Endothelial cell of hepatic sinusoid (primary cell): ENCODE measurements at regions not wholly inside any gene's neighbourhood (a gene's known extent, or its start where the extent isn't known, plus 50 kb on each side); places are given as distances from the start of the nearest gene placed in this dataset.

ENCODE experiments used
- in situ Hi-C: cut with HindIII; loops from 2 replicates; pipeline ENCODE4 v1.10.0; 2017; ENCODE audit warnings: low sequenced_read_pairs

GRCh38 chr5:73272351-73272750, 99.4 kb downstream of the TMEM174 start:
- in situ Hi-C loops = no loop called here

DNA sequence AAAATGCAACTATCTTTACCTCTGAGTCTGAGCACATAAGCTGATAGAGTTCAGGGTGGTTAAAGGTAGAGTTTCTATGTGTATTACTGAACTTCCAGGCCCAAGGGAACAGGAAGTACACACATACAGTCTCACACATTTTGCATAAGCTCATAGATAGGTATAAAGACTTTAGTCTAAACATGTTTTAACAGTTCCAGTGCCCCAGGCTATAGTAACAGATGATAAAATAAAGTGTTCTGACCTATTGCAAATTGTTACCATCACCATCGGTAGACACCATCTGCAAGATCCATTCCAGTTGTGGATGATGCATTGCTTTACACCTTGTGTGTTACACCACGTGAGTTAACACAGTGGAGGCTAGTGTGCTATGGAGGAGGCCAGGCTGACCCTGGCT, 95.8 kb downstream of the TMEM174 start:
- in situ Hi-C loops = no loop called here

GRCh38 chr5:73267766-73268435, 94.9 kb downstream of the TMEM174 start:
- in situ Hi-C loops = no loop called here

GRCh38 chr5:73266925-73267765, 94.2 kb downstream of the TMEM174 start:
- in situ Hi-C loops = no loop called here

GRCh38 chr5:73266176-73266738, 93.3 kb downstream of the TMEM174 start:
- in situ Hi-C loops = no loop called here

DNA sequence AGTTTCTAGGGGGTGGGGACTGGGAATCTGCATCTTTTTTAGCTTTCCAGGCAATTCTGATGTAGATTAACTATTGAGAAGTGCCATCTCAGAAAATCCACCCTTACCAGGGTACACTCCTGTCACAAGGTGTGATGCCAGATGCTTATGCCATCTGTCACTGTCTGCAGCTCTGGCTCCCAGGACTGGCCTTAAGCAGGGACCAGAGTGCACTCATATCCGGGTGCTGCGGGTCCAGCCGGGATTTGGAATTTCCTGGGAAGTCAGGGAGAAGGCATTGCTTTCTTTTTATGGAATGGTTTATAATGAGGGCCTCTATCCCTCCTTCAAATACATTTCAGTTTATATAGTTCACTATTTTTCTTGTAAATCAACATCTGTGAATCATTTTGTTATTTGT, 92.6 kb downstream of the TMEM174 start:
- in situ Hi-C loops = no loop called here

DNA sequence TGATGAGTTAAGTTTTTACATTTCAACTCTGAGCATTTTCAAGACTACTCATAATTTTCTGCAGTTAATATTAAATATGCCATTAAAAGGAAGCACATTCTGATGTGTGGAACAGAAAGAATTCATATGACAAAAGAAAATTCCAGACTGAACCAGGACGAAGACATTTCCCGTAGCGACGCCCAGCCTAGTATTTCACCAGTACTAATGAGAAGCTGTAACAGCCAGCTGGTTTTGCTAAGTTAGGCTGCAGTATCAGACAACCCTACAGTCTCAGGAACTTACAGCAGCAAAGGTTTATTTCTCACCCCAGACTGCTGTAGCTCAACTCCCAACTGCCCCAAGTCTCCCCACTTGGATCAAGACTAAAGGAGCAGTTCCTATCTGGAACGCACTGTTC, 91.6 kb downstream of the TMEM174 start:
- in situ Hi-C loops = no loop called here

DNA sequence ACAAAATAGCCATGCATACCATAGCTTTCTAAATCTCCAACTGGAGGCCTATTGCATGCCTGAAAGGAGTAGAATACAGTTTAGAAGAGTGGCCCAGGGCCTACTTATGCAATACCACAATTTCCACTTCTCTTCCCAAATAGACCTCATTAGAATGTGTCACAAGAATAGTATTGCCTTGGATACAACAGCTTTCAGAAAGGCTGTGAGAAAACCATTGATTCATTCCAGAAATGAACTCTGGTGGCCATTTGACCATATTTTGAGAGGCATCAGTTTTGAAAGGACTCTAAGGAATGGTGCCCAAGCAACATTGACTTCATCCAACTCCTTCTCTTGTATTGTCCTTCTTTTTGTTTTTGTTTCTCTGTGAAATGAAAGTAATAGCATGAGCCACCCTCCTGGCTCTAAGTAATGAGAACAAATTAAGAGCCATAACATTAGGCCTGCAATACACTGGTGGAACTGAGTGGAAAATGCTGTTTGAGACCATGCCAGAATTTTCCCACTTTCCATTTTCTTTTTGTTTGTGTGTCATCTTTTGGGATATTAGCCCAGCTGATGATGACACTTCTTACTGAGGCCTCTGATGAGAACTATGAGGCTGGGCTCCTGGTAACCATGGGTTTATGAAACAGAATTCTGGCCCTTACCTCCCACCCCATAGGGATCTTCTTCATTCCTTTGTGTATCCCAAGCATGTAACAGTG, 90.2 kb downstream of the TMEM174 start:
- in situ Hi-C loops = no loop called here

- in situ Hi-C loops = no loop called here
These were observed 83.9 kb downstream of the TMEM174 start for GRCh38 chr5:73256862-73257261.

DNA sequence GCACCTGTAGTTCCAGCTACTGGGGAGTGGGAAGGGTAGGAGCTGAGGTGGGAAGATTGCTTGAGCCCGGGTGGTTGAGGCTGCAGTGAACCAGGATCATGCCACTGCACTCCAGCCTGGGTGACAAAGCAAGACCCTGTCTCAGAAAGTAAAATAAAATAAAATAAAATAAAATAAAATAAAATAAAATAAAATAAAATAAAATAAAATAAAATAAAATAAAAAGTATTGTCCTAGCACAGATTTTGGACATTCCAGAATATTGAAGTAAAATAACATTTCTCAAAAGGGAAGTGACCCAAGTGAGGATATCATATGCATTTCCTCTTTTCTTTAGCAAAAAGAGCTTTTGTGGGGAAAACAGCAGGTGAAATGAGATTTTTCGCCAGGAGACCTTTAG, 83.5 kb downstream of the TMEM174 start:
- in situ Hi-C loops = no loop called here

DNA sequence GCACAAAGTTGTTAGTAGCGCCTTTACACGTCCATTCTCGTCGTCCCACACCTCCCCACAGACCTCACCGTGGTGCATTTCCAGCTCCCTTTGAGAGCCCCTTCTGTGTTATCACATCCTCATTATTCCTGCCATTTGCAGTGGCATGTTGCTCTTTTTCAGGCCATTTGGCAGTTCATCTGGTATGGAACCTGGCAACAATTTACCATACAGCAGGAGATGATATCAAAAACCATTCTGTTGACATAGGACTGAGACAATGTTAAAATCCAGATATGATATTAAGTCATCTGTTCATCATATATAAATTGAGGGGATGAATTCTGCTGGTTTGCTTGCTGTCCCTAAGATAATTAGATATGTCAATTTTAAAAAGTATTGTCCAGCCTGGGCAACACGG, 83.0 kb downstream of the TMEM174 start:
- in situ Hi-C loops = no loop called here

- in situ Hi-C loops = no loop called here
These were observed 81.6 kb downstream of the TMEM174 start for GRCh38 chr5:73254642-73255041.

GRCh38 chr5:73253047-73253660, 80.2 kb downstream of the TMEM174 start:
- in situ Hi-C loops = no loop called here

DNA sequence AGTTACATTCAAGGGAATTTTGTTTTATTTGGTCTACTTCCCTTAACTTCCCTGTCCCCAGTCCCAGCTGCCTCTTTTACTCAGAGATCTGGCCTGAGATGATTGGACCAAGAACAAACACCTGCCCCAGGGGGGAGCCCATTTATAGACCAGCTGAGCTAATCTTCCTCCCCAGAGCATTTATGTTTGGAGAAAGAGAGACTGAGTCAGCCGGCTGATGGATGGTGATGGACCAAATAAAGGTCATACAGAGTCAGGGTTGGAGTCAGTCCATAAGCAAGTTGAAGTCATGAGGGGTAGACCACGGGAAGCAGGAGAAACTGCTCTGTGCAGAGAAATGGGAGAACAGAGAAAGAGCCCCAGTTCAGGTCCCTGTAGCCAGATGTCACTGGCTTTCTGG, 77.7 kb downstream of the TMEM174 start:
- in situ Hi-C loops = no loop called here

DNA sequence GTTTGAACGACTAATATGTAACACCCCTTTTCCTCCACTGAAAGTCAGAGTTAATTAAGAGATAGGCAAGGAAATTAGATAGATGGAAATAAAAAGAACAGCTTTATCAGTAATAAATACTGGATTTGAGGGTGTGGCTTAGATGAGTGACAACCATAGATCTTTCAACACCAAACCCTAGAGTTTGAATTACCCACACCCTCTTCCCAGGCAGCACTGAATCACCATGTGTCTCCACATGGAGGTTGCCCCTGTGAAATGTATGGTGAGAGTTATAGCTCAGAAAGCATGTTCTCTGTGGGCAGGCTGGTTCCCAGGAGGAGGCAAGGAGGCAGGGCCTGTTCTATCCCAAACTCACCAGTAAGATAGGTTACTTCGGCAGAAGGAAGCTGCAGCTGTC, 69.7 kb downstream of the TMEM174 start:
- in situ Hi-C loops = no loop called here

DNA sequence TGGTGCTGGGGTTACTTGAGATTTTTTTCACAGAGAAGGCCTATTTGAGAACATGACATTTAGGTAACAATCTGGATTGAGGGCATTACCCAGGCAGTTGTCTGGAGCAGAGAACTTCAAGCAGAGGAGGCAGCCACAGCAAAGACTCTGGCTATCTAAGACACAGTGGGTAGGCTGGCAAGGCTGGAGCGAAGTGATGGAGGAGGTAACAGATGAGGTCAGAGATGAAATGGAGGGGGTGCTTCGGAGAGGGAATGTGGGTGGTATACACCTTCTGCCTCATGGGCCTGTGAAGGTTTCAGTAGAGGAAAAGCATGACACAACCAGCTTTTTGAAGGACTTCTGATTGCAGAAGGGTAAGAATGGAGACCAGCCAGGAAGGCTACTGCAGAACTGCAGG, 65.9 kb downstream of the TMEM174 start:
- in situ Hi-C loops = loop anchor here (5.0 kb wide), 1 partner anchor 213 kb away; no protein-coding TSS in a partner anchor

GRCh38 chr5:73236541-73237128, 63.6 kb downstream of the TMEM174 start:
- in situ Hi-C loops = loop anchor here (5.0 kb wide), 1 partner anchor 216 kb away; no protein-coding TSS in a partner anchor

DNA sequence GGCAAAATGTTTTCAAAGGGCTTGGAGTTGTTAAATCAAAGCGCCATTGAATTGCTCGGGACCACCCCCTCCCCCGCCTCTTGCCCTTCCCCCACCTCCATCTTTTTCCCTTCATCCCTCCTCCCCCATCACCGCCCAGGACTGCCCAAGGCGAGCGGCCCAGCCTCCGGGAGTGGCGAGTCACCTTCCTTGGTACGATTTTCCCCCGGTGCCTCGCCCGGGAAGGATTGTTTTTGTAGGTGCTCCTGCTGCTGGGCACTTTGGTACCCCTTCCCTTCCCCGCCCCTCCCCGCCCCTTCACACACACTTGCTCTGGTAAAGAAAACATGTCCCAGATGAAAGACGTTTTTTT, 61.2 kb downstream of the TMEM174 start:
- in situ Hi-C loops = loop anchor here (5.0 kb wide), 1 partner anchor 58 kb away; no protein-coding TSS in a partner anchor

- in situ Hi-C loops = loop anchor here (5.0 kb wide), 1 partner anchor 59 kb away; no protein-coding TSS in a partner anchor
These were observed 60.6 kb downstream of the TMEM174 start for GRCh38 chr5:73233461-73234203.

DNA sequence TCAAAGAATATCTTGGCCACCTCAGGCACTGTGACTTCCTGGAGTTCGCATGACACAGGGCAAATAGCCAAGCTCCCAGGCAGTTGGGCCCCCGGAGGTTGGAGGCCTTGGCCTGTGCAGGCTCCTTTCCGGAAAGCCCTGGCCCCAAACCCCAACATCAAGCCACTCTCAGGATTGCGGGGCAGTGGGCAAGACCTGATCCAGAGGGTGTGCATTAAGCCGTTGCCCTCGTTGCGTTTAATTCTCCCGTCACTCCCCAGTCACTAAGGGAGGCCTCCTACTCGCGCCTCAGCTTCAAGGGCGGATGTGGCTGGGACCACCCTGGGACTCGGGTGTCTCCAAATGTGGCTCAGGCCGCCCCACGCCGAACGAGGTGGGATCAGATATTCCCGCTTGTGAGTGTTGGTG, 60.1 kb downstream of the TMEM174 start:
- in situ Hi-C loops = loop anchor here (5.0 kb wide), 1 partner anchor 59 kb away; no protein-coding TSS in a partner anchor
